HCT116 (cell line): ENCODE measurements at regions not wholly inside any gene's neighbourhood (a gene's known extent, or its start where the extent isn't known, plus 50 kb on each side); places are given as distances from the start of the nearest gene placed in this dataset.

Source experiments
- ATAC-seq: fragments of 200-7000 bp; cut with Tn5 transposase; 2 replicates; pipeline ENCODE4 v1.9.1; 2020; ENCODE audit warnings: mild to moderate bottlenecking, moderate library complexity
- BruUV-seq: library from RNA; stranded (reverse); fragments of 400-500 nt; replicated peaks from 2 replicates; lab custom pipeline; 2021; lab: Mats Ljungman, UMichigan
- CTCF ChIA-PET: fragments of 300-600 bp; sonication (Branson Sonifier 250); formaldehyde crosslinking; loops from one replicate; lab custom pipeline; 2021; ENCODE audit warnings: antibody characterized with exemption; lab: Charles Lee
- POLR2A ChIA-PET: fragments of 300-600, 350-600 bp; sonication (Branson Sonifier 250); formaldehyde crosslinking; loops from one replicate; lab custom pipeline; 2021; ENCODE audit warnings: antibody characterized with exemption; lab: Charles Lee
- RAD21 ChIA-PET, 2 experiments: fragments of 300-600 bp; sonication (Branson Sonifier 250); formaldehyde crosslinking; loops; one replicate each; lab custom pipeline; 2023; ENCODE audit warnings: low total read pairs in 2 of 2; ENCODE audit not compliant: uncharacterized antibody in 2 of 2, unreplicated experiment in 2 of 2, low non-redundant PET in 1 of 2; lab: Charles Lee
- DNase-seq: peaks from one replicate; pipeline ENCODE4 v3.0.0-alpha.2; 2010; ENCODE audit warnings: low read depth, low spot score
- H2AFZ ChIP-seq: fragments of 200-600 bp; shearing (Covaris generic), sonication (generic); 2 replicates; pipeline ENCODE4 v1.6.1; 2017; ENCODE audit warnings: low read depth, mixed run types, mixed read lengths, antibody characterized with exemption, low read length; ENCODE audit not compliant: poor library complexity, severe bottlenecking
- H3K27ac ChIP-seq: 2 replicates; pipeline ENCODE4 v1.5.1; 2012; ENCODE audit warnings: low read depth, low read length
- H3K27me3 ChIP-seq: fragments of 200-600 bp; sonication (generic); 2 replicates; pipeline ENCODE4 v1.6.1; 2016; ENCODE audit warnings: mixed run types, low read length, mixed read lengths; ENCODE audit not compliant: insufficient read depth
- H3K36me3 ChIP-seq, 2 experiments: fragments of 200-500 bp in 1 of 2; fragments of 200-600 bp in 1 of 2; sonication (Bioruptor generic) in 1 of 2; sonication (generic) in 1 of 2; 2 replicates each; pipeline versions ENCODE4 v1.5.1 to v1.6.1; 2014 to 2016; ENCODE audit warnings: low read length in 2 of 2, inconsistent platforms in 1 of 2, mixed read lengths in 1 of 2, mixed run types in 1 of 2; ENCODE audit not compliant: insufficient read depth in 2 of 2, control insufficient read depth in 1 of 2
- H3K4me1 ChIP-seq, 2 experiments: fragments of 200-600 bp in 1 of 2; sonication (generic) in 1 of 2; 2 replicates each; pipeline versions ENCODE4 v1.5.1 to v1.6.1; 2012 to 2017; ENCODE audit warnings: low read length in 2 of 2, inconsistent platforms in 1 of 2, mild to moderate bottlenecking in 1 of 2, mixed read lengths in 1 of 2, mixed run types in 1 of 2, moderate library complexity in 1 of 2; ENCODE audit not compliant: insufficient read depth in 2 of 2, control insufficient read depth in 1 of 2
- H3K4me2 ChIP-seq: fragments of 200-600 bp; sonication (generic); 2 replicates; pipeline ENCODE4 v1.6.1; 2017; ENCODE audit warnings: mixed run types, low read length, mixed read lengths
- H3K4me3 ChIP-seq, 2 experiments: fragments of 200-600 bp in 1 of 2; sonication (generic) in 1 of 2; replicated peaks in 1 of 2; 2 replicates each; pipeline ENCODE4 v1.5.1; 2011 to 2016; ENCODE audit warnings: low read length in 2 of 2, control low read depth in 1 of 2, low read depth in 1 of 2, mild to moderate bottlenecking in 1 of 2, mixed read lengths in 1 of 2, mixed run types in 1 of 2
- H3K79me2 ChIP-seq: fragments of 200-600 bp; sonication (generic); 2 replicates; pipeline ENCODE4 v1.6.1; 2017; ENCODE audit warnings: mild to moderate bottlenecking, mixed run types, low read length, moderate library complexity, mixed read lengths; ENCODE audit not compliant: insufficient read depth
- H3K9ac ChIP-seq: fragments of 200-600 bp; sonication (generic); 2 replicates; pipeline ENCODE4 v1.6.1; 2016; ENCODE audit warnings: low read length, mixed read lengths
- H3K9me2 ChIP-seq: fragments of 200-600 bp; sonication (generic), shearing (Covaris generic); 2 replicates; pipeline ENCODE4 v1.6.1; 2017; ENCODE audit warnings: mixed run types, mild to moderate bottlenecking, moderate library complexity; ENCODE audit not compliant: insufficient read depth
- H3K9me3 ChIP-seq, 2 experiments: fragments of 200-500 bp in 1 of 2; fragments of 200-600 bp in 1 of 2; sonication (Bioruptor generic) in 1 of 2; sonication (generic) in 1 of 2; 2 replicates each; pipeline ENCODE4 v1.6.1; 2014 to 2017; ENCODE audit warnings: low read length in 2 of 2, mixed read lengths in 2 of 2, inconsistent platforms in 1 of 2, low read depth in 1 of 2, mild to moderate bottlenecking in 1 of 2, mixed run types in 1 of 2, moderate library complexity in 1 of 2; ENCODE audit not compliant: control insufficient read depth in 1 of 2, insufficient read depth in 1 of 2
- H4K20me1 ChIP-seq: fragments of 200-600 bp; sonication (generic), shearing (Covaris generic); 2 replicates; pipeline ENCODE4 v1.6.1; 2017; ENCODE audit warnings: mixed run types, mild to moderate bottlenecking, moderate library complexity; ENCODE audit not compliant: insufficient read depth
- CEBPB ChIP-seq: IDR thresholded peaks from 2 replicates; pipeline ENCODE4 v1.6.1; 2012; ENCODE audit warnings: low read depth
- EGR1 ChIP-seq: IDR thresholded peaks from 2 replicates; pipeline ENCODE4 v1.6.1; 2012; ENCODE audit warnings: low read depth
- ELF1 ChIP-seq: IDR thresholded peaks from 2 replicates; pipeline ENCODE4 v1.6.1; 2012; ENCODE audit warnings: low read depth, borderline replicate concordance
- EZH2 ChIP-seq: fragments of 200-600 bp; sonication (generic); IDR thresholded peaks from 2 replicates; pipeline ENCODE4 v1.6.1; 2017; ENCODE audit warnings: antibody characterized with exemption, mixed run types
- FOSL1 ChIP-seq: IDR thresholded peaks from 2 replicates; pipeline ENCODE4 v1.6.1; 2012; ENCODE audit warnings: low read depth
- JUND ChIP-seq: IDR thresholded peaks from 2 replicates; pipeline ENCODE4 v1.6.1; 2012
- MAX ChIP-seq: IDR thresholded peaks from 2 replicates; pipeline ENCODE4 v1.6.1; 2012
- POLR2A ChIP-seq: IDR thresholded peaks from 2 replicates; pipeline ENCODE4 v1.7.0; 2011; ENCODE audit warnings: borderline replicate concordance; ENCODE audit not compliant: insufficient read depth, insufficient read length; ENCODE audit errors: extremely low read depth
- POLR2AphosphoS5 ChIP-seq: IDR thresholded peaks from 2 replicates; pipeline ENCODE4 v1.6.1; 2011; ENCODE audit warnings: mild to moderate bottlenecking, low read depth, low read length, moderate library complexity
- REST ChIP-seq: IDR thresholded peaks from 2 replicates; pipeline ENCODE4 v1.6.1; 2012; ENCODE audit warnings: low read depth
- SIN3A ChIP-seq: IDR thresholded peaks from 2 replicates; pipeline ENCODE4 v1.6.1; 2012; ENCODE audit warnings: low read depth
- SRF ChIP-seq: IDR thresholded peaks from 2 replicates; pipeline ENCODE4 v1.6.1; 2012; ENCODE audit warnings: low read depth
- TCF7L2 ChIP-seq: IDR thresholded peaks from 2 replicates; pipeline ENCODE4 v1.7.0; 2011; ENCODE audit warnings: borderline replicate concordance, inconsistent platforms; ENCODE audit not compliant: insufficient read depth, insufficient read length; ENCODE audit errors: extremely low read depth
- ZFX ChIP-seq: fragments of 450-650 bp; IDR thresholded peaks from 2 replicates; pipeline ENCODE4 v1.6.1; 2017
- ZNF274 ChIP-seq: fragments of 200-500 bp; sonication (Bioruptor generic); IDR thresholded peaks from 2 replicates; pipeline ENCODE4 v1.6.1; 2014; ENCODE audit warnings: mild to moderate bottlenecking, low read depth, low read length, inconsistent platforms
- intact Hi-C: fragments of 100-400 bp; cut with micrococcal nuclease; formaldehyde crosslinking; loops from 2 replicates; pipeline ENCODE4 v1.10.0; 2022
- TF ChIP-seq, protein P1 (sequence below): IDR thresholded peaks from 2 replicates; pipeline ENCODE4 v1.6.1; 2012
- TF ChIP-seq, protein P2 (sequence below): IDR thresholded peaks from 2 replicates; pipeline ENCODE4 v1.6.1; 2011; ENCODE audit warnings: mild to moderate bottlenecking, low read length, moderate library complexity; ENCODE audit not compliant: insufficient replicate concordance; ENCODE audit errors: extremely low read depth
- TF ChIP-seq, protein P3 (sequence below), 3 experiments: fragments of 200-600 bp in 1 of 3; sonication (generic) in 1 of 3; IDR thresholded peaks in 2 of 3; conservative IDR thresholded peaks in 1 of 3; 2 replicates each; pipeline ENCODE4 v1.5.1; 2012 to 2017; ENCODE audit warnings: low read depth in 2 of 3, low read length in 2 of 3, antibody characterized with exemption in 1 of 3, borderline replicate concordance in 1 of 3, control low read depth in 1 of 3, mild to moderate bottlenecking in 1 of 3, mixed read lengths in 1 of 3, mixed run types in 1 of 3, moderate library complexity in 1 of 3; ENCODE audit not compliant: insufficient read depth in 1 of 3

- POLR2A ChIA-PET, result no interaction called here
- no TSS peak for BruUV-seq
- H3K9ac ChIP-seq, result no peak overlapping the region
- ATAC-seq, result no peak
- no peaks in the 10 kb centered on the region for H4K20me1 ChIP-seq
- TF ChIP-seq, protein P1, sequence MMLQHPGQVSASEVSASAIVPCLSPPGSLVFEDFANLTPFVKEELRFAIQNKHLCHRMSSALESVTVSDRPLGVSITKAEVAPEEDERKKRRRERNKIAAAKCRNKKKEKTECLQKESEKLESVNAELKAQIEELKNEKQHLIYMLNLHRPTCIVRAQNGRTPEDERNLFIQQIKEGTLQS, result no peak
- no peak for TF ChIP-seq REST
- TF ChIP-seq FOSL1, result no peak
- TF ChIP-seq SIN3A, result no peak
- no peak for TF ChIP-seq POLR2A
- no peak for TF ChIP-seq ZNF274
- no peak for TF ChIP-seq POLR2AphosphoS5
- TF ChIP-seq TCF7L2, result no peak
- TF ChIP-seq ZFX, result no peak
- no peak for TF ChIP-seq SRF
- TF ChIP-seq, protein P2, sequence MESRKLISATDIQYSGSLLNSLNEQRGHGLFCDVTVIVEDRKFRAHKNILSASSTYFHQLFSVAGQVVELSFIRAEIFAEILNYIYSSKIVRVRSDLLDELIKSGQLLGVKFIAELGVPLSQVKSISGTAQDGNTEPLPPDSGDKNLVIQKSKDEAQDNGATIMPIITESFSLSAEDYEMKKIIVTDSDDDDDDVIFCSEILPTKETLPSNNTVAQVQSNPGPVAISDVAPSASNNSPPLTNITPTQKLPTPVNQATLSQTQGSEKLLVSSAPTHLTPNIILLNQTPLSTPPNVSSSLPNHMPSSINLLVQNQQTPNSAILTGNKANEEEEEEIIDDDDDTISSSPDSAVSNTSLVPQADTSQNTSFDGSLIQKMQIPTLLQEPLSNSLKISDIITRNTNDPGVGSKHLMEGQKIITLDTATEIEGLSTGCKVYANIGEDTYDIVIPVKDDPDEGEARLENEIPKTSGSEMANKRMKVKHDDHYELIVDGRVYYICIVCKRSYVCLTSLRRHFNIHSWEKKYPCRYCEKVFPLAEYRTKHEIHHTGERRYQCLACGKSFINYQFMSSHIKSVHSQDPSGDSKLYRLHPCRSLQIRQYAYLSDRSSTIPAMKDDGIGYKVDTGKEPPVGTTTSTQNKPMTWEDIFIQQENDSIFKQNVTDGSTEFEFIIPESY, result no peak
- no peak for TF ChIP-seq ELF1
- no peak for TF ChIP-seq EGR1
- TF ChIP-seq JUND, result no peak
- no peak for TF ChIP-seq CEBPB
- TF ChIP-seq, protein P3, sequence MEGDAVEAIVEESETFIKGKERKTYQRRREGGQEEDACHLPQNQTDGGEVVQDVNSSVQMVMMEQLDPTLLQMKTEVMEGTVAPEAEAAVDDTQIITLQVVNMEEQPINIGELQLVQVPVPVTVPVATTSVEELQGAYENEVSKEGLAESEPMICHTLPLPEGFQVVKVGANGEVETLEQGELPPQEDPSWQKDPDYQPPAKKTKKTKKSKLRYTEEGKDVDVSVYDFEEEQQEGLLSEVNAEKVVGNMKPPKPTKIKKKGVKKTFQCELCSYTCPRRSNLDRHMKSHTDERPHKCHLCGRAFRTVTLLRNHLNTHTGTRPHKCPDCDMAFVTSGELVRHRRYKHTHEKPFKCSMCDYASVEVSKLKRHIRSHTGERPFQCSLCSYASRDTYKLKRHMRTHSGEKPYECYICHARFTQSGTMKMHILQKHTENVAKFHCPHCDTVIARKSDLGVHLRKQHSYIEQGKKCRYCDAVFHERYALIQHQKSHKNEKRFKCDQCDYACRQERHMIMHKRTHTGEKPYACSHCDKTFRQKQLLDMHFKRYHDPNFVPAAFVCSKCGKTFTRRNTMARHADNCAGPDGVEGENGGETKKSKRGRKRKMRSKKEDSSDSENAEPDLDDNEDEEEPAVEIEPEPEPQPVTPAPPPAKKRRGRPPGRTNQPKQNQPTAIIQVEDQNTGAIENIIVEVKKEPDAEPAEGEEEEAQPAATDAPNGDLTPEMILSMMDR (IDR thresholded peaks at IDR 0.05 in 2 of 3, conservative IDR thresholded peaks at IDR 0.05 in 1 of 3; ENCODE audit: borderline replicate concordance in 1 of 3, insufficient read depth in 1 of 3, low read depth in 2 of 3, low read length in 2 of 3), result no peak
- TF ChIP-seq MAX, result no peak
- TF ChIP-seq EZH2, result no peak
- RAD21 ChIA-PET, result no interaction called here
- H3K27ac ChIP-seq, result no peak overlapping the region
- H3K79me2 ChIP-seq, result no peaks in the 10 kb centered on the region
- no peaks in the 10 kb centered on the region for H3K9me3 ChIP-seq
- CTCF ChIA-PET, result no interaction called here
- H2AFZ ChIP-seq, result no peak overlapping the region
- H3K4me1 ChIP-seq, result no peaks in the 10 kb centered on the region
- no peak overlapping the region for H3K4me2 ChIP-seq
- DNase-seq, result no peak
- H3K36me3 ChIP-seq, result no peaks in the 10 kb centered on the region
- intact Hi-C loops, result no loop called here
- H3K27me3 ChIP-seq, result no peaks in the 10 kb centered on the region
- H3K9me2 ChIP-seq, result no peaks in the 10 kb centered on the region
- H3K4me3 ChIP-seq, result no peak overlapping the region
Measured at GRCh38 chr15:39333896-39334295, 247.0 kb upstream of the THBS1 start.
